NCI-H2227 (cell line): ENCODE measurements at regions not wholly inside any gene's neighbourhood (a gene's known extent, or its start where the extent isn't known, plus 50 kb on each side); places are given as distances from the start of the nearest gene placed in this dataset.
"Not testable (repeated sequence)": the region's sequence is repeated elsewhere in the genome, so short reads cannot be mapped to it uniquely, and the experiment has no call there.

Source experiments
- DNase-seq: peaks from one replicate; lab custom pipeline; 2025; ENCODE audit not compliant: unreplicated experiment; lab: John Stamatoyannopoulos, UW

- no peak for DNase-seq
Measured at GRCh38 chr7:91457208-91457607, 193.0 kb downstream of the FZD1 start.

DNA sequence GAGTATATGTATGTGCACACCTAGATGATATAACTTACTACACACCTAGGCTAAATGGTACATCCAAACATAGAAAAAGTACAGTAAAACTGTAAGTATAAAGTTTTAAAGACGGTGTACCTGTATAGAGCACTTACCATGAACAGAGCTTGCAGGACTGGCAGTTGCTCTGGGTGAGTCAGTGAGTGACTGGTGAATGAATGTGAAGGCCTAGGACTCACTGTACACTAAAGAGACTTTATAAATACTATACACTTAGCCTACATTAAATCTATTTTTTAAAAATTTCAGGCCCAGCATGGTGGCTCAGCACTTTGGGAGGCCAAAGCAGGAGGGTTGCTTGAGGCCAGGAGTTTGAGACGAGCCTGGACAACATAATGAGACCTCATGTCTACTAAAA, 195.3 kb downstream of the FZD1 start:
- DNase-seq = no peak

- DNase-seq = no peak
Measured at GRCh38 chr7:91462316-91462715, 198.1 kb downstream of the FZD1 start.

DNA sequence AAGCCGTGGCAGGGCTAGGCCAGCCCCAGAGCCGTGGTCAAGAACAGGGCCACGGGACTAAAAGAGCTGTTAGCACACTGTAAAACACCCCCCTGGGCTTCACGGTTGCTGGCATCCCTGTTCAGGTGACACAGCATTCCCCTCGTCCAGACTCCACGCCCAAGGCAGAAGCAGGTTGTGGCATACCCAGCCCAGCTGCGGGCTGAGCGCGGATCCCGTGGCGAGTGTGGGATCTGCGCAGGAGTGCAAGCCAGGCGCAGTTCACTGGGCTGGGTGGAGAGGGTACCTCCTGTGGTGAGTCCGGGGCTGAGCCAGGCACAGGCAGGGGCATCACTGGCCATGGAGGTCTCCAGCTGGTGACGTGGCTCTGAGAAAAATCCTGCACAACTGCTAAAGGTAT, 199.1 kb downstream of the FZD1 start:
- no peak for DNase-seq

- DNase-seq = no peak
Measured at GRCh38 chr7:91465595-91466061, 201.4 kb downstream of the FZD1 start.

DNA sequence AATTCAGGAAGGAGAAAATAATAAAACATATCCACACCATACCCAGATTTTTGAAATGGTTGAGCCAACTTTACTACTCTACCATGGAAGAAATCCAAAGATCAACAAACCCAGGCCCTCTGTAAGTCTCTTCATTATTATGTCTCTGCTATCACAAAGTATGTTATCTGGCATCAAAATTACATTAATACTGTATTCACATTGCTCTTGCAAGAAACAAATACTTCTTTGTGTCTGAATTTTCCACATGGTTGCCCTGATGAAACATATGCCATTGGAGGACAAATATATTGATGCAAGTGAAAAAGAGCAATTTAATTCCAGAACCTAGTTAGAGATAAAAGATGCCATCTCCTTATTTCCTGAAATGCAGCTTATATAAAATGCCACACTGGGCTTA, 204.0 kb downstream of the FZD1 start:
- DNase-seq = no peak

- no peak for DNase-seq
Measured at GRCh38 chr7:91473619-91474018, 209.4 kb downstream of the FZD1 start.

- DNase-seq = no peak
Measured at GRCh38 chr7:91474074-91474473, 209.8 kb downstream of the FZD1 start.

- DNase-seq = not testable (repeated sequence)
Measured at GRCh38 chr7:91480470-91480869, 216.2 kb downstream of the FZD1 start.

- DNase-seq = no peak
Measured at GRCh38 chr7:91491868-91492267, 227.6 kb downstream of the FZD1 start.

DNA sequence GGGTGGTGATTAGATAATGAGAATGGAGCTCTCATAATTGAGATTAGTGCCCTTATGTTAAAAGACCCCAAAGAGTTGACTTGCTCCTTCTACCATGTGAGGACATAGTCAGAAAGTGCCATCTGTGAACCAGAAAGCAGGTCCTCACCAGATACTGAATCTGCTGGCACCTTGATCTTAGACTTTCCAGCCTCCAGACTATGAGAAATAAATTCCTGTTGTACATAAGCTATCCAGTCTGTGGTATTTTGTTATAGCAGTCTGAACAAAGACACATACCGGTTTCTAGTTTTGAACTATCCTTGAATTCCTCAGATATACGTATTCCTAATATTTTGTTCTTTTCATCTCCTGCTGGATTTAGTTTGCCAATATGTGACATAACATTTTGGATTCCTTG, 228.1 kb downstream of the FZD1 start:
- DNase-seq = no peak

DNA sequence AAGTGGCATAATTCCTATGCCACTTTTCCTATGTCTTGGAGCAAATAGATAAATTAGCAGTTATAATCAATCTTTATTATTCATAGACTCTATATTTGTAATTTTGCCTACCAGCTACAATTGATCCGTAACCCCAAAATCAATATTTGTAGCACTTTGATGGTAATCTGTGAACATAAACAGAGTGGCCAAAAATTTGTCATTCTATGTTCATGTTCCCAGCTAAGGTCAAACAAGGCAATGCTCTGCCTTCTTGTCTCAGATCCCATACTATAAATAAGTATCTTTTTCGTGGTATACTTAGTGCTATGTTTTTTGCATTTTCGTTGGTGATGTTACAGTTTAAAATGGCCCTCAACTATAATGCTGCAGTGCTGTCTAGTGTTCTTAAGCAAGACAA, 228.5 kb downstream of the FZD1 start:
- DNase-seq = no peak

GRCh38 chr7:91494450-91494849, 230.2 kb downstream of the FZD1 start:
- DNase-seq = no peak

DNA sequence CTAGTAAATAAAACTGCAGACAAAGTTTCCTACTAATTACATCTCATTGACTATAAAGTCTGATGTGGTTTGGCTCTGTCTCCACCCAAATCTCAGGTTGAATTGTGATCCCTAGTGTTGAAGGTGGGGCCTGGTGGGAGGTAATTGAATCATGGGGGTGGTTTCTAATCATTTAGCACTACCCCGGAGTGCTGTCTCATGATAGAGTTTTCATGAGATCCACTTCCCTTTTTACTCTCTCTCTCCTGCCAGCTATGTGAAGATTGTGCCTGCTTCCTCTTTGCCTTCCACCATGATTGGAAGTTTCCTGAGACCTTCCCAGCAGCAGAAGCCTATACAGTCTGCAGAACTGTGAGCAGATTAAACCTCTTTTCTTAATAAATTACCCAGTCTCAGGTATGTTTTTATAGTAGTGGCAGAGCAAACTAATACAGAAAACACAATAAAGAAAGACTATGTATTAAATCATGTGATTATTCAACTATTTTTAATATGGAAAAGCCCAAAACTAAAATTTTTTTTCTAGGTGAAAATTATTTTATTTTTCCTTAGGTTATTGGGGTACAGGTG, 232.1 kb downstream of the FZD1 start:
- DNase-seq = no peak

DNA sequence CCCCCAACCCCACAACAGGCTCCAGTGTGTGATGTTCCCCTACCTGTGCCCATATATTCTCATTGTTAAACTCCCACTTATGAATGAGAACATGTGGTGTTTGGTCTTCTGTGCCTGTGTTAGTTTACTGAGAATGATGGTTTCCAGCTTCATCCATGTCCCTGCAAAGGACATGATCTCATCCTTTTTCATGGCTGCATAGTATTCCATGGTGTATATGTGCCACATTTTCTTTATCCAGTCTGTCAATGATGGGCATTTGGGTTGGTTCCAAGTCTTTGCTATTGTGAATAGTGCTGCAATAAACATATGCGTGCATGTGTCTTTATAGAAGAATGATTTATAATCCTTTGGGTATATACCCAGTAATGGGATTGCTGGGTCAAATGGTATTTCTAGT, 233.0 kb downstream of the FZD1 start:
- not testable (repeated sequence) for DNase-seq

GRCh38 chr7:91503934-91504555, 239.8 kb downstream of the FZD1 start:
- DNase-seq = no peak

GRCh38 chr7:91504919-91505318, 240.7 kb downstream of the FZD1 start:
- DNase-seq = no peak

DNA sequence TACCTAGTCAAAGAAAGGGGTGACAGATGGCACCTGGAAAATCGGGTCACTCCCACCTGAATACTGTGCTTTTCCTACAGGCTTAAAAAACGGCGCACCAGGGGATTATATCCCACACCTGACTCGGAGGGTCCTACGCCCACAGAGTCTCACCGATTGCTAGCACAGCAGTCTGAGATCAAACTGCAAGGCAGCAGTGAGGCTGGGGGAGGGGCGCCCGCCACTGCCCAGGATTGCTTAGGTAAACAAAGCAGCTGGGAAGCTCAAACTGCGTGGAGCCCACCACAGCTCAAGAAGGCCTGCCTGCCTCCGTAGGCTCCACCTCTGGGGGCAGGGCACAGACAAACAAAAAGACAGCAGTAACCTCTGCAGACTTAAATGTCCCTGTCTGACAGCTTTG, 242.7 kb downstream of the FZD1 start:
- DNase-seq = not testable (repeated sequence)

DNA sequence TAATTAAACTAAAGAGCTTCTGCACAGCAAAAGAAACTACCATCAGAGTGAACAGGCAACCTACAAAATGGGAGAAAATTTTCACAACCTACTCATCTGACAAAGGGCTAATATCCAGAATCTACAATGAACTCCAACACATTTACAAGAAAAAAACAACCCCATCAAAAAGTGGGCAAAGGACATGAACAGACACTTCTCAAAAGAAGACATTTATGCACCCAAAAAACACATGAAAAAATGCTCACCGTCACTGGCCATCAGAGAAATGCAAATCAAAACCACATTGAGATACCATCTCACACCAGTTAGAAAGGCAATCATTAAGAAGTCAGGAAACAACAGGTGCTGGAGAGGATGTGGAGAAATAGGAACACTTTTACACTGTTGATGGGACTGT, 247.6 kb downstream of the FZD1 start:
- DNase-seq = not testable (repeated sequence)

DNA sequence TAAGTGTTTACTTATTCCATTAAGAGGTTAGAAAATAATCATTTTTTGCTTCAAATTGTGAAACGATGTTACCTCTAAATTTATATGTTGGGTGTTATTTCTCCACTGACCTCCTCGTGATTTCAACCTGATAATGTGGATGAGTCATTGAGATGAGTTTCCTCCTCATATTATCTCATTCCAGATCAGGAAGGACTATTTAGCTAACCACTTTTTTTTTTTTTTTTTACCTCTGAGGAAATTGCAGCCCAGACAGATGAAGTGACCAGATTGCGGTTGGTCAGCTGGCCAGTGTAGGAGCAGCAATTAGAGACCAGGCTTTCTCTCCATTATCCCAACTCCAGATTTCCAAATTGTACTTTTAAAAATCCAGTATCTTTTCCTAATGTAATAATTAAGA, 248.7 kb downstream of the FZD1 start:
- DNase-seq = no peak

- no peak for DNase-seq
Measured at GRCh38 chr7:91514591-91514990, 250.4 kb downstream of the FZD1 start.

DNA sequence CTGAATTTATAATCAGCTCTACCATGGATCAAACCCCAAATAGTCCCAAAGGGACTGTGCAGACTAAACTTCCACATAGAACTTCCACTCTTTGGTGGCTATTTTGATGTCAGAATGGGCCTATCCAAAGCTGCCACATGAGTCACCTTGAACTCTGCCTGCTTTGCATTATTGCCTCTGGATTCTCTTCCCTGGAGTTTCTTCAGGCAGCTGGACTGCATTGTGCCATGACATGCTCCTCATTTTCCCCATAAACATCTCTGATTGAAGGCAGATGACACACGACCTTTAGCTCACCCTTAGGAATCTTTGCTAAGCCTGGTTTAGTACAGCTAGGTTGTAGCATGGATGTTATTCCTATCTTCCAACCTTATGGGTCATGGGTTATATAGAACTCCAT, 251.7 kb downstream of the FZD1 start:
- DNase-seq = no peak

GRCh38 chr7:91517201-91517785, 253.1 kb downstream of the FZD1 start:
- no peak for DNase-seq
